ENCODE measurements at regions not wholly inside any gene's neighbourhood (a gene's known extent, or its start where the extent isn't known, plus 50 kb on each side); places are given as distances from the start of the nearest gene placed in this dataset.

DNA sequence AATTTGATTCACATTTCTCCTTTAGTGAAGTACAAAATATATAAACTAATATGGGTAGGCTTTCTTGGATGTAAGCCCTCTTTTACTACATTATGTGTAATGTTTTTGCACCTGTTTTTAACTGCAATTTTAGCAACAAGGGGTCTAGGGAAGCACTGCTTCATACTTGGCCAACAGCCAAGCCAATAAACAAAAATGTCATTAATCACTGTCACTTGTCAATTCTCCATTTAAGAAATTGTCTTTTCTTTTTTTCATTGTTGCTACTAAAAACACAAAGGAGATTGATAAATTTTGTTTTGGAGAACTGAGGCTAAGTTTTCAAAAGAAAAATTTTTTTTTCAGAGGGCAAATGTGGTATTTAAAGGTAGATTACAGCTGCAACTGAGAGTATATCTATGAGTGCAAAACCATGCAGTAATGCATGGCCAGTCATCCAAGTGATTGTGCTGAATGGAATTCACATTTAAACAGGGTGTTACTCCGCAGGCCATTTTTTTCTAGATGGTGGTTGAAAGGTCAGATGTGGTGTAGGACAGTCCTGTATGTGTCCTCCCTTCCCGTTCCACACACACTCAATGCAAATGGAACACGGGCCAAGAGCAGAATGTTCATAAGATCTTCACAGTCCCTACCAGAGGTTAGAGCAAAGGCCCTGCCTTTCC is 503.0 kb upstream of the LMO3 start:
- no peak overlapping the region for H3K4me2 ChIP-seq (ENCODE audit: low read depth, low read length)
- H3K36me3 ChIP-seq (replicated peaks; ENCODE audit: insufficient read depth, low read length) = no peaks in the 10 kb centered on the region
- no peaks in the 10 kb centered on the region for H3F3A ChIP-seq (ENCODE audit: insufficient read depth, low read length)
- no peak for TF ChIP-seq EZH2phosphoT487 (IDR thresholded peaks at IDR 0.05; ENCODE audit: low read length)
- no peak for TF ChIP-seq EZH2 (optimal IDR thresholded peaks at IDR 0.05; ENCODE audit: low read depth, low read length)
- TF ChIP-seq, protein P1, sequence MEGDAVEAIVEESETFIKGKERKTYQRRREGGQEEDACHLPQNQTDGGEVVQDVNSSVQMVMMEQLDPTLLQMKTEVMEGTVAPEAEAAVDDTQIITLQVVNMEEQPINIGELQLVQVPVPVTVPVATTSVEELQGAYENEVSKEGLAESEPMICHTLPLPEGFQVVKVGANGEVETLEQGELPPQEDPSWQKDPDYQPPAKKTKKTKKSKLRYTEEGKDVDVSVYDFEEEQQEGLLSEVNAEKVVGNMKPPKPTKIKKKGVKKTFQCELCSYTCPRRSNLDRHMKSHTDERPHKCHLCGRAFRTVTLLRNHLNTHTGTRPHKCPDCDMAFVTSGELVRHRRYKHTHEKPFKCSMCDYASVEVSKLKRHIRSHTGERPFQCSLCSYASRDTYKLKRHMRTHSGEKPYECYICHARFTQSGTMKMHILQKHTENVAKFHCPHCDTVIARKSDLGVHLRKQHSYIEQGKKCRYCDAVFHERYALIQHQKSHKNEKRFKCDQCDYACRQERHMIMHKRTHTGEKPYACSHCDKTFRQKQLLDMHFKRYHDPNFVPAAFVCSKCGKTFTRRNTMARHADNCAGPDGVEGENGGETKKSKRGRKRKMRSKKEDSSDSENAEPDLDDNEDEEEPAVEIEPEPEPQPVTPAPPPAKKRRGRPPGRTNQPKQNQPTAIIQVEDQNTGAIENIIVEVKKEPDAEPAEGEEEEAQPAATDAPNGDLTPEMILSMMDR (IDR thresholded peaks at IDR 0.05; ENCODE audit: low read length) = no peak
- no peak for DNase-seq
- no peak overlapping the region for H3K4me3 ChIP-seq (ENCODE audit: low read length)
- H3K9me3 ChIP-seq (replicated peaks; ENCODE audit: insufficient read depth, low read length) = no peaks in the 10 kb centered on the region
- no peaks in the 10 kb centered on the region for H3K9me2 ChIP-seq (replicated peaks; ENCODE audit: insufficient read depth, low read length)
- no peaks in the 10 kb centered on the region for H3K27me3 ChIP-seq (replicated peaks; ENCODE audit: insufficient read depth, low read length)
- H3K9ac ChIP-seq (ENCODE audit: low read length) = no peak overlapping the region
- H2AFZ ChIP-seq (ENCODE audit: low read length) = no peak overlapping the region
- H3K27ac ChIP-seq (ENCODE audit: low read length) = no peak overlapping the region
- H3K79me2 ChIP-seq (ENCODE audit: low read length) = no peaks in the 10 kb centered on the region
- H4K20me1 ChIP-seq (ENCODE audit: insufficient read depth, low read length) = no peaks in the 10 kb centered on the region
- H3K4me1 ChIP-seq (ENCODE audit: low read length) = no peaks in the 10 kb centered on the region

DNA sequence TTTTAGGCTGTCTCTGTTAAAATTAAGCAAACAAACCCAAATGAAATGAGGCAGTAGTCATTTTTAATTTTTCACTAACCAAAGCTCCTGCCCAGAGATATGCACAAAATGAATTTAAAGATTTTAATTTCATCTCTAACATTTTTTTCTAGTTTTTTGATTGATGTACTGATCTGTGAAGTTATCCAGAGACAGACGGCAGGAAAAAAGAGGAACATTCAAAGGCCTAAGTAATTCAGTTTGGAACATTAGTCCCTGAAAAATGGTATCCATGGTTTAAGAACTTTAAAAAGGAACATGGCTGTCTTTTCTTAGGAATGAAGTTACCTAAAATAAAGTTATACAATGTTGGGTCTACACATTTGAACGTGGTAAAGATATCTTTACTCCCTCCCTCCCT is 498.8 kb upstream of the LMO3 start:
- no peaks in the 10 kb centered on the region for H3K9me3 ChIP-seq (replicated peaks; ENCODE audit: insufficient read depth, low read length)
- no peaks in the 10 kb centered on the region for H3K27me3 ChIP-seq (replicated peaks; ENCODE audit: insufficient read depth, low read length)
- H3K36me3 ChIP-seq (replicated peaks; ENCODE audit: insufficient read depth, low read length) = no peaks in the 10 kb centered on the region
- H3K79me2 ChIP-seq (ENCODE audit: low read length) = no peaks in the 10 kb centered on the region
- TF ChIP-seq EZH2 (optimal IDR thresholded peaks at IDR 0.05; ENCODE audit: low read depth, low read length) (no peak), EZH2phosphoT487 (IDR thresholded peaks at IDR 0.05; ENCODE audit: low read length) (no peak)
- TF ChIP-seq, protein P1 (IDR thresholded peaks at IDR 0.05; ENCODE audit: low read length) = no peak
- no peak overlapping the region for H3K4me3 ChIP-seq (ENCODE audit: low read length)
- H4K20me1 ChIP-seq (ENCODE audit: insufficient read depth, low read length) = no peaks in the 10 kb centered on the region
- H2AFZ ChIP-seq (ENCODE audit: low read length) = no peak overlapping the region
- no peak overlapping the region for H3K9ac ChIP-seq (ENCODE audit: low read length)
- H3K4me1 ChIP-seq (ENCODE audit: low read length) = no peaks in the 10 kb centered on the region
- no peak for DNase-seq
- H3F3A ChIP-seq (ENCODE audit: insufficient read depth, low read length) = no peaks in the 10 kb centered on the region
- H3K4me2 ChIP-seq (ENCODE audit: low read depth, low read length) = no peak overlapping the region
- H3K27ac ChIP-seq (ENCODE audit: low read length) = no peak overlapping the region
- H3K9me2 ChIP-seq (replicated peaks; ENCODE audit: insufficient read depth, low read length) = no peaks in the 10 kb centered on the region

GRCh38 chr12:17097674-17098073 is 491.7 kb upstream of the LMO3 start:
- Histone ChIP-seq H3K4me2 (ENCODE audit: low read depth, low read length) (no peak overlapping the region), H3K4me1 (ENCODE audit: low read length) (no peaks in the 10 kb centered on the region), H3K9ac (ENCODE audit: low read length) (no peak overlapping the region), H3K79me2 (ENCODE audit: low read length) (no peaks in the 10 kb centered on the region), H3K9me3 (replicated peaks; ENCODE audit: insufficient read depth, low read length) (no peaks in the 10 kb centered on the region), H3K9me2 (replicated peaks; ENCODE audit: insufficient read depth, low read length) (no peaks in the 10 kb centered on the region), H3K27me3 (replicated peaks; ENCODE audit: insufficient read depth, low read length) (no peaks in the 10 kb centered on the region), H3K36me3 (replicated peaks; ENCODE audit: insufficient read depth, low read length) (no peaks in the 10 kb centered on the region), H3K4me3 (ENCODE audit: low read length) (no peak overlapping the region), H3K27ac (ENCODE audit: low read length) (no peak overlapping the region), H2AFZ (ENCODE audit: low read length) (no peak overlapping the region), H3F3A (ENCODE audit: insufficient read depth, low read length) (no peaks in the 10 kb centered on the region), H4K20me1 (ENCODE audit: insufficient read depth, low read length) (no peaks in the 10 kb centered on the region)
- TF ChIP-seq EZH2phosphoT487 (IDR thresholded peaks at IDR 0.05; ENCODE audit: low read length) (no peak), EZH2 (optimal IDR thresholded peaks at IDR 0.05; ENCODE audit: low read depth, low read length) (no peak)
- DNase-seq = no peak

- Histone ChIP-seq H3K79me2 (ENCODE audit: low read length) (no peaks in the 10 kb centered on the region), H4K20me1 (ENCODE audit: insufficient read depth, low read length) (no peaks in the 10 kb centered on the region), H3K9me2 (replicated peaks; ENCODE audit: insufficient read depth, low read length) (no peaks in the 10 kb centered on the region), H3K36me3 (replicated peaks; ENCODE audit: insufficient read depth, low read length) (no peaks in the 10 kb centered on the region), H3K4me1 (ENCODE audit: low read length) (no peaks in the 10 kb centered on the region), H3K9ac (ENCODE audit: low read length) (no peak overlapping the region), H3F3A (ENCODE audit: insufficient read depth, low read length) (no peaks in the 10 kb centered on the region), H2AFZ (ENCODE audit: low read length) (no peak overlapping the region), H3K4me2 (ENCODE audit: low read depth, low read length) (no peak overlapping the region), H3K27ac (ENCODE audit: low read length) (no peak overlapping the region), H3K9me3 (replicated peaks; ENCODE audit: insufficient read depth, low read length) (no peaks in the 10 kb centered on the region), H3K4me3 (ENCODE audit: low read length) (no peak overlapping the region), H3K27me3 (replicated peaks; ENCODE audit: insufficient read depth, low read length) (no peaks in the 10 kb centered on the region)
- no peak for DNase-seq
- TF ChIP-seq EZH2phosphoT487 (IDR thresholded peaks at IDR 0.05; ENCODE audit: low read length) (no peak), EZH2 (optimal IDR thresholded peaks at IDR 0.05; ENCODE audit: low read depth, low read length) (no peak)
- TF ChIP-seq, protein P1 (IDR thresholded peaks at IDR 0.05; ENCODE audit: low read length) = no peak
Measured at GRCh38 chr12:17084831-17085230, 478.9 kb upstream of the LMO3 start.

Measured in MM.1S (cell line).